ACC112 (cell line): ENCODE measurements at regions not wholly inside any gene's neighbourhood (a gene's known extent, or its start where the extent isn't known, plus 50 kb on each side); places are given as distances from the start of the nearest gene placed in this dataset.

Experiments
- H2AFZ ChIP-seq: fragments of 200-600 bp; sonication (generic); one replicate; pipeline ENCODE4 v1.6.0; 2017; ENCODE audit warnings: antibody characterized with exemption, low read length; ENCODE audit not compliant: unreplicated experiment
- H3K27ac ChIP-seq: fragments of 200-600 bp; sonication (generic); 2 replicates; pipeline ENCODE4 v1.5.1; 2014; ENCODE audit warnings: low read depth, mild to moderate bottlenecking, antibody characterized with exemption, low read length, moderate library complexity
- H3K27me3 ChIP-seq: fragments of 200-600 bp; sonication (generic); 2 replicates; pipeline ENCODE4 v1.6.1; 2014; ENCODE audit warnings: mild to moderate bottlenecking, antibody characterized with exemption, low read length, moderate library complexity, mixed read lengths; ENCODE audit not compliant: insufficient read depth
- H3K36me3 ChIP-seq: fragments of 200-600 bp; sonication (generic); 2 replicates; pipeline ENCODE4 v1.6.1; 2016; ENCODE audit warnings: mild to moderate bottlenecking, antibody characterized with exemption, low read length, moderate library complexity, mixed read lengths; ENCODE audit not compliant: insufficient read depth
- H3K4me1 ChIP-seq: fragments of 200-600 bp; sonication (generic); one replicate; pipeline ENCODE4 v1.6.1; 2016; ENCODE audit warnings: low read length, mixed read lengths; ENCODE audit not compliant: insufficient read depth, unreplicated experiment, control insufficient read depth
- H3K4me3 ChIP-seq: fragments of 200-600 bp; sonication (generic); 2 replicates; pipeline ENCODE4 v1.5.1; 2014; ENCODE audit warnings: mild to moderate bottlenecking, low read depth, low read length
- H3K79me2 ChIP-seq: fragments of 200-600 bp; sonication (generic); one replicate; pipeline ENCODE4 v1.6.0; 2016; ENCODE audit warnings: low read length; ENCODE audit not compliant: control insufficient read depth, unreplicated experiment, insufficient read depth

- no peak overlapping the region for H2AFZ ChIP-seq
- H3K79me2 ChIP-seq: no peaks in the 10 kb centered on the region
- no peaks in the 10 kb centered on the region for H3K36me3 ChIP-seq
- H3K4me1 ChIP-seq: no peaks in the 10 kb centered on the region
- H3K27ac ChIP-seq: no peak overlapping the region
- no peaks in the 10 kb centered on the region for H3K27me3 ChIP-seq
- no peak overlapping the region for H3K4me3 ChIP-seq
Measured at GRCh38 chr12:86777325-86777724, 521.1 kb upstream of the MGAT4C start.

DNA sequence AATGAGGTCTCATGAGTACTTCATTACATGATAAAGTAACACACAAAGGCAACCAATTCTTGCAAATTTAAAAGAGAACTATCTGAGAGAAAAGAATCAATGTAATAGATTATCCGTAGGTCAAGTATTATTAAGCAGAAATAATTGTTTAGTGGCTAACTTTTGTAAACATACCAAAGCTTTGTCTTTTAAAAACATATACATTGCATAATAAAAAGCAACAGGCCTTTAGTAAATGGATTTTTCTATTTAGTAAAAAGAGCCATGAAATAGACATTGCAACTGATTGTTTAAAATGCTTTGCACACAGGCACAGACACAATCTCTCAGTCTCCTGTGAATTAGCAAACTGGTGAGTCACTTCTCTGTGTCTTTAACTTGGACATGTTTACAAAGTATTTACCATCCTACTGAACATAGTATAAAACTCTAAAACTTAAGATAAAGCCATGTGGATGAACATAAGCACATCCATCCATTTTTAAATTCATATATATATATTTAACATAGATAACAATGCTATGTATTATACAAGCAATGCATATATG is 518.7 kb upstream of the MGAT4C start:
- Histone ChIP-seq H3K27ac (no peak overlapping the region), H3K36me3 (no peaks in the 10 kb centered on the region), H3K27me3 (no peaks in the 10 kb centered on the region)

GRCh38 chr12:86772696-86773095 is 516.5 kb upstream of the MGAT4C start:
- Histone ChIP-seq H3K79me2 (no peaks in the 10 kb centered on the region), H3K36me3 (no peaks in the 10 kb centered on the region), H2AFZ (no peak overlapping the region), H3K4me3 (no peak overlapping the region), H3K27me3 (no peaks in the 10 kb centered on the region), H3K27ac (no peak overlapping the region), H3K4me1 (no peaks in the 10 kb centered on the region)

More for the DNA sequence above, 518.7 kb upstream of the MGAT4C start:
- Histone ChIP-seq H2AFZ (no peak overlapping the region), H3K4me1 (no peaks in the 10 kb centered on the region), H3K4me3 (no peak overlapping the region), H3K79me2 (no peaks in the 10 kb centered on the region)

- H3K4me3 ChIP-seq: no peak overlapping the region
- no peak overlapping the region for H3K27ac ChIP-seq
- no peaks in the 10 kb centered on the region for H3K36me3 ChIP-seq
- no peaks in the 10 kb centered on the region for H3K27me3 ChIP-seq
- no peaks in the 10 kb centered on the region for H3K79me2 ChIP-seq
- H3K4me1 ChIP-seq: no peaks in the 10 kb centered on the region
- no peak overlapping the region for H2AFZ ChIP-seq
Measured at GRCh38 chr12:86770871-86771270, 514.7 kb upstream of the MGAT4C start.

GRCh38 chr12:86748894-86749293 is 492.7 kb upstream of the MGAT4C start:
- Histone ChIP-seq H3K4me3 (no peak overlapping the region), H3K27ac (no peak overlapping the region)

GRCh38 chr12:86744547-86745212 is 488.5 kb upstream of the MGAT4C start:
- no peak overlapping the region for H2AFZ ChIP-seq
- H3K36me3 ChIP-seq: no peaks in the 10 kb centered on the region
- no peaks in the 10 kb centered on the region for H3K4me1 ChIP-seq
- H3K27me3 ChIP-seq: no peaks in the 10 kb centered on the region
- no peak overlapping the region for H3K4me3 ChIP-seq
- H3K27ac ChIP-seq: no peak overlapping the region
- no peaks in the 10 kb centered on the region for H3K79me2 ChIP-seq

More at GRCh38 chr12:86748894-86749293, 492.7 kb upstream of the MGAT4C start:
- Histone ChIP-seq H3K79me2 (no peaks in the 10 kb centered on the region), H3K27me3 (no peaks in the 10 kb centered on the region), H3K36me3 (no peaks in the 10 kb centered on the region), H3K4me1 (no peaks in the 10 kb centered on the region), H2AFZ (no peak overlapping the region)

- Histone ChIP-seq H3K27me3 (no peaks in the 10 kb centered on the region), H3K4me3 (no peak overlapping the region), H2AFZ (no peak overlapping the region), H3K4me1 (no peaks in the 10 kb centered on the region), H3K27ac (no peak overlapping the region), H3K36me3 (no peaks in the 10 kb centered on the region), H3K79me2 (no peaks in the 10 kb centered on the region)
Measured at GRCh38 chr12:86743875-86744536, 487.8 kb upstream of the MGAT4C start.

DNA sequence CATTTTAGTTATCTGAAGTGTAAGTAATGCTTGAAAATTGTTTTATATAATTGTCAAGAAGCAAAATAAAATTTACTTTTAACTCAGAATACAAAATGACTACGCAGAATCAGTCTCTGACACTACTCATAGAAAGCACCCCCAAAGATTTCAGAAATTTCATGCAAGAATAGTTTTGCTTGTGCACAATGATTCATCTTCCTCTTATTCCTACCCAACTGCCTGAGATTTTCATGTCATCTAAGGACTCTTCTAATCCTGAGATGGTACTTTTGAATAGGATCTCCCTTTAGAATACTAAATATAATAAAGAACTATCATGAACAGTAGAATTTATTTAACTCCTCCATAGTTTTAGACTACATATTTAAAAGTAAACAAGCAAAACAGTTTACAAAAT is 485.3 kb upstream of the MGAT4C start:
- Histone ChIP-seq H3K27me3 (no peaks in the 10 kb centered on the region), H3K4me1 (no peaks in the 10 kb centered on the region), H2AFZ (no peak overlapping the region), H3K36me3 (no peaks in the 10 kb centered on the region), H3K27ac (no peak overlapping the region), H3K79me2 (no peaks in the 10 kb centered on the region), H3K4me3 (no peak overlapping the region)

DNA sequence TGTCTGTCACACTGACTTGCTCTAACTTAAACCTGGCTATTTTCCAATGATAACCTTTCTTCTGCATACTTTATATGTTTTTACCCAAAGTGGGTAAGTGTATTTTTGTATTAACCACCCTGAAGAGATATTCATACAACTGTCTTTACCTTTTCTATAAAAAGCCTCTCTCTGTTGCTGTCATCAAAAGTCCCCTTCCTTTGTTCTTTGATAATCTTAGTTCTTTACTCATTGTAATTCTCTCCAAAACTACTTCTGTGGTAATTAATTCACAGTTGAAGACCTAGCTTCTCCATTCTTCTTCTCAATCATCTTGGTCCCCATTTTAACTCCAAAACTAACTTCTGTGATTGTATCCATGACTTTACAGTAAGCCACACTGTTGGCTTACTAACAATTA is 479.7 kb upstream of the MGAT4C start:
- Histone ChIP-seq H2AFZ (no peak overlapping the region), H3K4me1 (no peaks in the 10 kb centered on the region), H3K27me3 (no peaks in the 10 kb centered on the region), H3K27ac (no peak overlapping the region), H3K79me2 (no peaks in the 10 kb centered on the region), H3K4me3 (no peak overlapping the region), H3K36me3 (no peaks in the 10 kb centered on the region)

DNA sequence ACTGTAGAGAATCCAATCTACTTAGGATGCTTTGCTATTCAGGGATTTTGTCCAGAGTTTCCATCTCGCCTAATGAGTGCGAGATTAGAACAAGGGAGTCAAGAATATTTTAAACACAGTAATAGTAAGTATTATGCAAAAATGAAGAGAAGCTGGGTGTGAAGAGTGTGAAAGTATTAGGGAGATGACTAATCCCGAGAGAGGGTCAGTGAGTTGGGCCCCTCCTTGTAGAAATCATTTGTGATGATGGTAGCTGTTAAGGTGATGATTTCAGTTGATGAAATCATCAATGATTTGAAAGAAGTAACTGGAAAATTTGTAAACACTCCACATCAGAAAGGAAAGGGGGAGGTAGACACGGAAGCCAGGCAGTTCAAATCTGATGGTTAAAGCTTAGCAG is 478.9 kb upstream of the MGAT4C start:
- Histone ChIP-seq H3K4me3 (no peak overlapping the region), H2AFZ (no peak overlapping the region), H3K79me2 (no peaks in the 10 kb centered on the region), H3K27ac (no peak overlapping the region), H3K36me3 (no peaks in the 10 kb centered on the region), H3K4me1 (peaks cover 1% of the 10 kb centered on the region), H3K27me3 (no peaks in the 10 kb centered on the region)

- H3K4me3 ChIP-seq: no peak overlapping the region
- no peaks in the 10 kb centered on the region for H3K36me3 ChIP-seq
- H2AFZ ChIP-seq: no peak overlapping the region
- H3K27me3 ChIP-seq: no peaks in the 10 kb centered on the region
- H3K79me2 ChIP-seq: no peaks in the 10 kb centered on the region
- H3K27ac ChIP-seq: no peak overlapping the region
- peaks cover 11% of the 10 kb centered on the region for H3K4me1 ChIP-seq
Measured at GRCh38 chr12:86730233-86730632, 474.0 kb upstream of the MGAT4C start.
